NT2/D1 (cell line): ENCODE measurements at regions not wholly inside any gene's neighbourhood (a gene's known extent, or its start where the extent isn't known, plus 50 kb on each side); places are given as distances from the start of the nearest gene placed in this dataset.

ENCODE experiments used
- SUZ12 ChIP-seq: IDR thresholded peaks from 2 replicates; pipeline ENCODE4 v1.6.1; 2011; ENCODE audit not compliant: insufficient read length, insufficient read depth; ENCODE audit errors: extremely low read depth
- YY1 ChIP-seq: IDR thresholded peaks from 2 replicates; pipeline ENCODE4 v1.6.1; 2011; ENCODE audit not compliant: insufficient read length, insufficient read depth
- ZNF274 ChIP-seq: IDR thresholded peaks from 2 replicates; pipeline ENCODE4 v1.6.1; 2011; ENCODE audit warnings: mild to moderate bottlenecking, low read depth, low read length

GRCh38 chr15:62779036-62779770 is 263.3 kb upstream of the TPM1 start:
- TF ChIP-seq ZNF274 (no peak), YY1 (no peak), SUZ12 (no peak)
